Thyroid gland (tissue), 4 donors: ENCODE measurements at regions not wholly inside any gene's neighbourhood (a gene's known extent, or its start where the extent isn't known, plus 50 kb on each side); places are given as distances from the start of the nearest gene placed in this dataset.
"Not testable (repeated sequence)": the region's sequence is repeated elsewhere in the genome, so short reads cannot be mapped to it uniquely, and the experiment has no call there.

Experiments
- POLR2A ChIP-seq, 2 donors: fragments of 450-650 bp; IDR thresholded peaks; one replicate each; pipeline ENCODE4 v1.6.1; 2017; ENCODE audit warnings: antibody characterized with exemption in 2 of 2, mild to moderate bottlenecking in 2 of 2, moderate library complexity in 1 of 2
- TF ChIP-seq, protein P1 (sequence below), 6 experiments: fragments of 200-600 bp in 3 of 6; fragments of 450-650 bp in 3 of 6; sonication (generic) in 3 of 6; IDR thresholded peaks; one replicate each; pipeline ENCODE4 v1.5.1; 2016 to 2019; ENCODE audit warnings: antibody characterized with exemption in 6 of 6, mild to moderate bottlenecking in 2 of 6, inconsistent platforms in 1 of 6, moderate library complexity in 1 of 6

DNA sequence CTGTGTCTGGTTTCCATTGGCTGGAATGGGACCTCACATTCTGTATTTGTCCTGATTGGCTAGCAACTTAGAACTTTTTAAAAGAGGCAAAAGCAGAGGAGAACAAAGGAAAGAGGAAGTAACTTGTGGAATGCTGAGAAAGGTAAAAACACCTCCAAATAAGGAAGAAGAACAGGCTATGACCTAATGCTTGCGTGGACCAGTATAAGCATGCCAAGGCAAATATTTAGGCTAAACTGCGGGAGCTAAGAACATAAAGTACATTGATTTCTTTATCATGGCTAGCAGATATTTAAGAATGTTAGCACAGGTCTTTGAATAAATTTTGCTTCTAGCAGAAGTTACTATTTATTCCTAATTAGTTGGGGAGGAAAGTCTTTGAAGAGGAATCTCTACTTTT lies 59.5 kb upstream of the MAP10 start:
- not testable (repeated sequence) for TF ChIP-seq POLR2A (IDR thresholded peaks at IDR 0.05)
- TF ChIP-seq, protein P1, sequence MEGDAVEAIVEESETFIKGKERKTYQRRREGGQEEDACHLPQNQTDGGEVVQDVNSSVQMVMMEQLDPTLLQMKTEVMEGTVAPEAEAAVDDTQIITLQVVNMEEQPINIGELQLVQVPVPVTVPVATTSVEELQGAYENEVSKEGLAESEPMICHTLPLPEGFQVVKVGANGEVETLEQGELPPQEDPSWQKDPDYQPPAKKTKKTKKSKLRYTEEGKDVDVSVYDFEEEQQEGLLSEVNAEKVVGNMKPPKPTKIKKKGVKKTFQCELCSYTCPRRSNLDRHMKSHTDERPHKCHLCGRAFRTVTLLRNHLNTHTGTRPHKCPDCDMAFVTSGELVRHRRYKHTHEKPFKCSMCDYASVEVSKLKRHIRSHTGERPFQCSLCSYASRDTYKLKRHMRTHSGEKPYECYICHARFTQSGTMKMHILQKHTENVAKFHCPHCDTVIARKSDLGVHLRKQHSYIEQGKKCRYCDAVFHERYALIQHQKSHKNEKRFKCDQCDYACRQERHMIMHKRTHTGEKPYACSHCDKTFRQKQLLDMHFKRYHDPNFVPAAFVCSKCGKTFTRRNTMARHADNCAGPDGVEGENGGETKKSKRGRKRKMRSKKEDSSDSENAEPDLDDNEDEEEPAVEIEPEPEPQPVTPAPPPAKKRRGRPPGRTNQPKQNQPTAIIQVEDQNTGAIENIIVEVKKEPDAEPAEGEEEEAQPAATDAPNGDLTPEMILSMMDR (IDR thresholded peaks at IDR 0.05), result not testable (repeated sequence)
